Right atrium auricular region (tissue), 2 donors: ENCODE measurements at regions not wholly inside any gene's neighbourhood (a gene's known extent, or its start where the extent isn't known, plus 50 kb on each side); places are given as distances from the start of the nearest gene placed in this dataset.

Experiments used
- DNase-seq: peaks from one replicate; pipeline ENCODE4 v3.0.0-alpha.2; 2019; ENCODE audit warnings: low spot score
- H3K27ac ChIP-seq, 2 donors: fragments of 200-600 bp; sonication (generic); 1 replicate in 1 of 2; 2 replicates in 1 of 2; pipeline ENCODE4 v1.5.1; 2016 to 2019
- H3K27me3 ChIP-seq, 2 donors: fragments of 200-600 bp; sonication (generic); one replicate each; pipeline versions ENCODE4 v1.5.1 to v1.6.0; 2017 to 2019
- H3K36me3 ChIP-seq: fragments of 200-600 bp; sonication (generic); one replicate; pipeline ENCODE4 v1.5.1; 2016
- H3K4me1 ChIP-seq, 2 donors: fragments of 200-600 bp; sonication (generic); one replicate each; pipeline versions ENCODE4 v1.5.1 to v1.6.0; 2017 to 2019
- H3K4me3 ChIP-seq, 2 donors: fragments of 200-600 bp; sonication (generic); 1 replicate in 1 of 2; 2 replicates in 1 of 2; pipeline ENCODE4 v1.5.1; 2017 to 2019; ENCODE audit warnings: mild to moderate bottlenecking in 1 of 2, moderate library complexity in 1 of 2
- H3K9me3 ChIP-seq, 2 donors: fragments of 200-600 bp; sonication (generic); one replicate each; pipeline ENCODE4 v1.5.1; 2019
- TF ChIP-seq, protein P1 (sequence below), 2 donors: fragments of 200-600 bp; sonication (generic); IDR thresholded peaks; one replicate each; pipeline ENCODE4 v1.5.1; 2019; ENCODE audit warnings: antibody characterized with exemption in 2 of 2

DNA sequence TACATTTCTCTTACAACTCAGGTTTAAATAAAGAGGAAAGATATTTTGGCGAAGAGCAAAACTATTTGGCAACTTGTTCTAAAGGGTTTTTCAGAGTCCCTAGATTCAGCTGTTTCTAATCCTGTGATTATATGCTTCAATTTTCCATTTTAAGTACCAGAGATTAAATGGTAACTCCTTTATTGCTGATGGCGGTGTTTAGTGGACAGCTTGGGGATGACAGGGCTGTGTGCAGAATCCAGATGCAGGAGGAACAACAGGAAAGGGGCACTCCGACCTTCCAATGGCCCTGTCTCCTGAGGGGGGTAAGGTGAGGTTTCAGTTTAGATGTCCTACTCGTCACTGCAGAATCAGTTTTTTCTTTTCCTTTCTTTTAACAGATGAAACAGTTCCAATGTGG is 405.0 kb downstream of the PDCD6IP start:
- TF ChIP-seq, protein P1, sequence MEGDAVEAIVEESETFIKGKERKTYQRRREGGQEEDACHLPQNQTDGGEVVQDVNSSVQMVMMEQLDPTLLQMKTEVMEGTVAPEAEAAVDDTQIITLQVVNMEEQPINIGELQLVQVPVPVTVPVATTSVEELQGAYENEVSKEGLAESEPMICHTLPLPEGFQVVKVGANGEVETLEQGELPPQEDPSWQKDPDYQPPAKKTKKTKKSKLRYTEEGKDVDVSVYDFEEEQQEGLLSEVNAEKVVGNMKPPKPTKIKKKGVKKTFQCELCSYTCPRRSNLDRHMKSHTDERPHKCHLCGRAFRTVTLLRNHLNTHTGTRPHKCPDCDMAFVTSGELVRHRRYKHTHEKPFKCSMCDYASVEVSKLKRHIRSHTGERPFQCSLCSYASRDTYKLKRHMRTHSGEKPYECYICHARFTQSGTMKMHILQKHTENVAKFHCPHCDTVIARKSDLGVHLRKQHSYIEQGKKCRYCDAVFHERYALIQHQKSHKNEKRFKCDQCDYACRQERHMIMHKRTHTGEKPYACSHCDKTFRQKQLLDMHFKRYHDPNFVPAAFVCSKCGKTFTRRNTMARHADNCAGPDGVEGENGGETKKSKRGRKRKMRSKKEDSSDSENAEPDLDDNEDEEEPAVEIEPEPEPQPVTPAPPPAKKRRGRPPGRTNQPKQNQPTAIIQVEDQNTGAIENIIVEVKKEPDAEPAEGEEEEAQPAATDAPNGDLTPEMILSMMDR (IDR thresholded peaks at IDR 0.05) = no peak
- no peak for DNase-seq
- Histone ChIP-seq H3K4me3 (no peak overlapping the region), H3K4me1 (no peaks in the 10 kb centered on the region), H3K36me3 (no peaks in the 10 kb centered on the region), H3K9me3 (no peaks in the 10 kb centered on the region), H3K27me3 (no peaks in the 10 kb centered on the region), H3K27ac (no peak overlapping the region)

DNA sequence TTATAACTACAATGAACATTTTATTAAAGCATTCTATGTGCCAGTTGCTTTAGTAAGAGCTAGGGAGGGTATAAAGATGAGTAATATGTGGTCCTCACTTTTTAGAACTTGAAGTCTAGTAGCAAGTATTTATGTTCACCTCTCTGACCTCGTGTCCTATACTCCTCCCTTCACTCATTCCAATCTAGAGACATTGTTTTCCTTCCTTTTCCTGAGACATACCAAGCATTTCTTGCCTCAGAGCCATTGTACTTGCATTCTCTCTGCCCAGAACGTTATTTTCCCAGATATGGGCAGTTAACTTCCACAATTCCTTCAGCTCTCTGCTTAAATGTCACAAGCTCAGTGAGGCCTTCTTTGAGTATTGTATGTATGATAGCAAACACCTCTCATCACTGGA is 408.6 kb downstream of the PDCD6IP start:
- no peak for DNase-seq
- Histone ChIP-seq H3K27me3 (no peaks in the 10 kb centered on the region), H3K4me3 (no peak overlapping the region), H3K27ac (no peak overlapping the region), H3K4me1 (peaks cover 0 to 2% of the 10 kb centered on the region in 2 donors), H3K9me3 (no peaks in the 10 kb centered on the region), H3K36me3 (no peaks in the 10 kb centered on the region)
- TF ChIP-seq, protein P1 (IDR thresholded peaks at IDR 0.05) = no peak

DNA sequence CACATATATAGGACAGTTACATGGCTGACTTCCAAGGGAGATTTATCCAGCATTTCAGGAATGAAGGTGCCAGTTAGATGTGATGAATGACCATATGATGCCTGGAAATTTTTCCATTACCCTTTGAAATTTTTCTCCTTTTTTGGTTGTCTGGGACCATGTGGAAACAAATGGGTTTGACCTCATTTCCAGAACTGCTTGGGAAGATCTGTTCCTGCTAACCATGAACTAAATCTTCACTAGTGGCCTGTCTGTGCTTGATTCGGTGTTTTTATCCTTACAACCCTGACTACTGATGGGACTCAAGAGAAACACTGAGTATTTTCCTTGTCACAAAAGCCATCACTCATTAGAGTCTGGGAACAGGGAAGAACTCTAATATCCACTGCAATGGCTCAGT is 409.4 kb downstream of the PDCD6IP start:
- Histone ChIP-seq H3K4me1 (peaks cover 0 to 6% of the 10 kb centered on the region in 2 donors), H3K27ac (no peak overlapping the region), H3K9me3 (no peaks in the 10 kb centered on the region), H3K27me3 (no peaks in the 10 kb centered on the region), H3K36me3 (no peaks in the 10 kb centered on the region), H3K4me3 (no peak overlapping the region)
- TF ChIP-seq, protein P1 (IDR thresholded peaks at IDR 0.05) = no peak
- no peak for DNase-seq

DNA sequence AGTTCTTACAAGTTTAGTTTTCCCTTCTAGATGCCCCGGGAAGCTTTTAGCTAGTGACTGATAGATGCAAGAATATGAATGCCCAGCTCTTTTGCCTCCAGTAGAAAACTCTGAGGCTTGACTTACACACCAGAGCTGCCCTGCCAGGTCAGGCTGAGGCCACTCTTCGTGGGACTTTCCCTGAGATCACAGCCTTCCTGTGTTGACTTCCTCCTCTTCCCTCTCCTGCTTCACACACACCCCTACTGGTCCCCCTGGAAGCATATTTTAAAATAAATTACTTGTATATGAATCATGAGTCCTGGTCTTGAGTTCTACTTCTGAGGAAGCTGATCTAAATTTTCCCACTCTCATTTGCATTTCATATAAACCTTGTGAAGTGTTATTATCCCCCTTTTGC is 413.7 kb downstream of the PDCD6IP start:
- no peak overlapping the region for H3K4me3 ChIP-seq
- DNase-seq = no peak
- no peaks in the 10 kb centered on the region for H3K27me3 ChIP-seq
- H3K27ac ChIP-seq = no peak overlapping the region
- TF ChIP-seq, protein P1 (IDR thresholded peaks at IDR 0.05) = no peak
- H3K9me3 ChIP-seq = no peaks in the 10 kb centered on the region
- H3K4me1 ChIP-seq = peaks cover 0 to 13% of the 10 kb centered on the region in 2 donors
- no peaks in the 10 kb centered on the region for H3K36me3 ChIP-seq

DNA sequence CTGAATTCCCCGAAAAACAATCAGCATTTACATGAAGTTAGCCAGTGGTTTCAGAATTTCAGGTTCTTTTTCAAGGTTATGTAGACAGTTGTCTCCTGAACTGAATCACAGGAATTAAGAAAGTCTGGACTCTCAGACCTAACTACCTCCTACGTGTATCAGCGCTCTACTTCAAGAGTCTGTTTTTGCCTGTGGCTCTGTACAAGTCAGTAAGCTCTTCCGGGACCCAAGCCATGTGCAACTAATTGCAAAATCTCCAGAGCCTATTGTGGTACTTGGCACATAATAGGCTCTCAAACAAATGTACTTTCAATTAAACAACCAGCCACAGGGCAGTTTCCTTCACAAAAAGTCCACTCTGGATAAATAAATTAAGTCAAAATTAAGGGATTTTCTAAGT is 414.2 kb downstream of the PDCD6IP start:
- H3K4me1 ChIP-seq = peaks cover 0 to 13% of the 10 kb centered on the region in 2 donors
- no peak overlapping the region for H3K4me3 ChIP-seq
- TF ChIP-seq, protein P1 (IDR thresholded peaks at IDR 0.05) = no peak
- H3K9me3 ChIP-seq = no peaks in the 10 kb centered on the region
- no peak overlapping the region for H3K27ac ChIP-seq
- H3K27me3 ChIP-seq = no peaks in the 10 kb centered on the region
- H3K36me3 ChIP-seq = no peaks in the 10 kb centered on the region
- DNase-seq = no peak

DNA sequence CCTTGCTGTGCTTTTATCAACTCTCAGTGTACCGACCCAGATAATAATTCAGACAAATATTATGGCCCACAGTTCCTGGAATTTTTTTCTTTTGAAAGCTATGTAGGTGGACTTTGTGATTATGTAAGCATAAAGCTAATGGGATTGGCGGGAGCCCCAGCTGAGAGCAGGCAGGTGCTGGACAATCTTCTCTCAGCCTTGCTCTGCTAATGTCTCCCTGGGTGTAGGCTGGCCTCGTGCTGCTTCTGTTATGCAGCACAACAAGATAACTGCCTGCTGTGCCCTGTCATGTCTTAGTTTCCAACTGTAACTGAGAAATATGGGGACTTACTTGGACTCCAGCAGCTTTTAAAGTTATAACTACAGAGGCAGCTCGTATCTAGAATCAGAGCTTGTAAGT is 415.0 kb downstream of the PDCD6IP start:
- H3K27me3 ChIP-seq = no peaks in the 10 kb centered on the region
- no peak overlapping the region for H3K27ac ChIP-seq
- H3K36me3 ChIP-seq = no peaks in the 10 kb centered on the region
- no peak for DNase-seq
- H3K9me3 ChIP-seq = no peaks in the 10 kb centered on the region
- peaks cover 0 to 13% of the 10 kb centered on the region in 2 donors for H3K4me1 ChIP-seq
- TF ChIP-seq, protein P1 (IDR thresholded peaks at IDR 0.05) = no peak
- H3K4me3 ChIP-seq = no peak overlapping the region
